ENCODE measurements at regions not wholly inside any gene's neighbourhood (a gene's known extent, or its start where the extent isn't known, plus 50 kb on each side); places are given as distances from the start of the nearest gene placed in this dataset.

GRCh38 chr10:124219655-124220054, 126.3 kb upstream of the CHST15 start:
- TF ChIP-seq, protein P1, sequence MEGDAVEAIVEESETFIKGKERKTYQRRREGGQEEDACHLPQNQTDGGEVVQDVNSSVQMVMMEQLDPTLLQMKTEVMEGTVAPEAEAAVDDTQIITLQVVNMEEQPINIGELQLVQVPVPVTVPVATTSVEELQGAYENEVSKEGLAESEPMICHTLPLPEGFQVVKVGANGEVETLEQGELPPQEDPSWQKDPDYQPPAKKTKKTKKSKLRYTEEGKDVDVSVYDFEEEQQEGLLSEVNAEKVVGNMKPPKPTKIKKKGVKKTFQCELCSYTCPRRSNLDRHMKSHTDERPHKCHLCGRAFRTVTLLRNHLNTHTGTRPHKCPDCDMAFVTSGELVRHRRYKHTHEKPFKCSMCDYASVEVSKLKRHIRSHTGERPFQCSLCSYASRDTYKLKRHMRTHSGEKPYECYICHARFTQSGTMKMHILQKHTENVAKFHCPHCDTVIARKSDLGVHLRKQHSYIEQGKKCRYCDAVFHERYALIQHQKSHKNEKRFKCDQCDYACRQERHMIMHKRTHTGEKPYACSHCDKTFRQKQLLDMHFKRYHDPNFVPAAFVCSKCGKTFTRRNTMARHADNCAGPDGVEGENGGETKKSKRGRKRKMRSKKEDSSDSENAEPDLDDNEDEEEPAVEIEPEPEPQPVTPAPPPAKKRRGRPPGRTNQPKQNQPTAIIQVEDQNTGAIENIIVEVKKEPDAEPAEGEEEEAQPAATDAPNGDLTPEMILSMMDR (conservative IDR thresholded peaks at IDR 0.05 in 1 of 2, IDR thresholded peaks at IDR 0.05 in 1 of 2; ENCODE audit: low read depth in 1 of 2, low read length in 2 of 2): no peak
- TF ChIP-seq EZH2 (IDR thresholded peaks at IDR 0.05; ENCODE audit: low read length, missing control alignments): no peak

All from fibroblast of lung (primary cell).